WTC11 (cell line): ENCODE measurements at regions not wholly inside any gene's neighbourhood (a gene's known extent, or its start where the extent isn't known, plus 50 kb on each side); places are given as distances from the start of the nearest gene placed in this dataset.
"Not testable (repeated sequence)": the region's sequence is repeated elsewhere in the genome, so short reads cannot be mapped to it uniquely, and the experiment has no call there.

Experiments used
- ATAC-seq: fragments of 200-7000 bp; cut with Tn5 transposase; 2 replicates; pipeline ENCODE4 v1.10.0; 2021; ENCODE audit warnings: mild to moderate bottlenecking, moderate library complexity
- CTCF ChIA-PET: fragments of 300-600 bp; sonication (Branson Sonifier 250); formaldehyde crosslinking; loops from one replicate; lab custom pipeline; 2021; ENCODE audit warnings: antibody characterized with exemption; lab: Charles Lee
- POLR2A ChIA-PET: fragments of 350-600 bp; sonication (Branson Sonifier 250); formaldehyde crosslinking; loops from one replicate; lab custom pipeline; 2021; ENCODE audit warnings: antibody characterized with exemption; lab: Charles Lee
- DNase-seq: peaks from one replicate; pipeline ENCODE4 v3.0.0; 2021; ENCODE audit warnings: low spot score
- H3K27ac Mint-ChIP-seq: 2 replicates; pipeline ENCODE4 v1.8.0; 2021; ENCODE audit warnings: mixed read lengths
- H3K27me3 Mint-ChIP-seq: 2 replicates; pipeline ENCODE4 v1.8.0; 2021; ENCODE audit warnings: low read depth, mild to moderate bottlenecking, moderate library complexity, mixed read lengths
- H3K36me3 Mint-ChIP-seq: 2 replicates; pipeline ENCODE4 v1.8.0; 2021; ENCODE audit warnings: mixed read lengths
- H3K4me1 Mint-ChIP-seq: 2 replicates; pipeline ENCODE4 v1.8.0; 2022; ENCODE audit warnings: mixed read lengths
- H3K4me3 Mint-ChIP-seq: 2 replicates; pipeline ENCODE4 v1.8.0; 2021; ENCODE audit warnings: mild to moderate bottlenecking, moderate library complexity, mixed read lengths
- H3K9me3 Mint-ChIP-seq: 2 replicates; pipeline ENCODE4 v1.8.0; 2021; ENCODE audit warnings: mixed read lengths
- EMX1 ChIP-seq: fragments of 250-450 bp; sonication (Bioruptor Pico); IDR thresholded peaks from 2 replicates; pipeline ENCODE4 v1.8.0; 2021; ENCODE audit warnings: mild to moderate bottlenecking
- GTF2I ChIP-seq: fragments of 250-450 bp; sonication (Bioruptor Pico); conservative IDR thresholded peaks from 2 replicates; pipeline ENCODE4 v1.4.0; 2021; ENCODE audit warnings: mild to moderate bottlenecking
- HMGA2 ChIP-seq: fragments of 250-450 bp; sonication (Bioruptor Pico); IDR thresholded peaks from 2 replicates; pipeline ENCODE4 v1.4.0; 2021; ENCODE audit warnings: mild to moderate bottlenecking, moderate library complexity
- JAZF1 ChIP-seq: fragments of 250-450 bp; sonication (Bioruptor Pico); IDR thresholded peaks from 2 replicates; pipeline ENCODE4 v1.9.0; 2021; ENCODE audit warnings: moderate library complexity, mild to moderate bottlenecking, inconsistent platforms
- MXD4 ChIP-seq: fragments of 250-450 bp; sonication (Bioruptor Pico); IDR thresholded peaks from 2 replicates; pipeline ENCODE4 v1.8.0; 2021; ENCODE audit warnings: mild to moderate bottlenecking, moderate library complexity, borderline replicate concordance
- MYBL2 ChIP-seq: sonication (generic); formaldehyde crosslinking; IDR thresholded peaks from 2 replicates; pipeline ENCODE4 v1.8.1; 2023; ENCODE audit warnings: mild to moderate bottlenecking, moderate library complexity, missing genetic modification reagents
- NFYB ChIP-seq: sonication (generic); formaldehyde crosslinking; conservative IDR thresholded peaks from 2 replicates; pipeline ENCODE4 v1.8.0; 2022; ENCODE audit warnings: low read depth, missing genetic modification reagents
- NR1H2 ChIP-seq: sonication (generic); formaldehyde crosslinking; IDR thresholded peaks from 2 replicates; pipeline ENCODE4 v1.9.0; 2021; ENCODE audit warnings: mild to moderate bottlenecking, moderate library complexity, missing genetic modification reagents
- NR2C2 ChIP-seq: sonication (generic); formaldehyde crosslinking; IDR thresholded peaks from 2 replicates; pipeline ENCODE4 v1.8.0; 2022; ENCODE audit warnings: mild to moderate bottlenecking, missing genetic modification reagents
- RELA ChIP-seq: sonication (generic); formaldehyde crosslinking; IDR thresholded peaks from 2 replicates; pipeline ENCODE4 v1.8.1; 2022; ENCODE audit warnings: missing genetic modification reagents, mild to moderate bottlenecking, borderline replicate concordance
- TEAD4 ChIP-seq: sonication (generic); formaldehyde crosslinking; IDR thresholded peaks from 2 replicates; pipeline ENCODE4 v1.8.0; 2022; ENCODE audit warnings: mild to moderate bottlenecking, missing genetic modification reagents
- ZNF232 ChIP-seq: sonication (generic); formaldehyde crosslinking; IDR thresholded peaks from 2 replicates; pipeline ENCODE4 v1.8.0; 2022; ENCODE audit warnings: mild to moderate bottlenecking, missing genetic modification reagents
- TF ChIP-seq, protein P1 (sequence below): sonication (generic); formaldehyde crosslinking; IDR thresholded peaks from 2 replicates; pipeline ENCODE4 v1.8.1; 2023; ENCODE audit warnings: mild to moderate bottlenecking, missing genetic modification reagents, borderline replicate concordance
- TF ChIP-seq, protein P2 (sequence below): sonication (generic); formaldehyde crosslinking; IDR thresholded peaks from 2 replicates; pipeline ENCODE4 v1.8.0; 2023; ENCODE audit warnings: mild to moderate bottlenecking, missing genetic modification reagents
- TF ChIP-seq, protein P3 (sequence below): sonication (generic); formaldehyde crosslinking; conservative IDR thresholded peaks from 2 replicates; pipeline ENCODE4 v1.8.1; 2023; ENCODE audit warnings: mild to moderate bottlenecking, low read depth, missing genetic modification reagents, moderate library complexity
- TF ChIP-seq, protein P4 (sequence below): sonication (generic); formaldehyde crosslinking; IDR thresholded peaks from 2 replicates; pipeline ENCODE4 v1.8.0; 2022; ENCODE audit warnings: mild to moderate bottlenecking, missing genetic modification reagents
- TF ChIP-seq, protein P5 (sequence below): sonication (generic); formaldehyde crosslinking; IDR thresholded peaks from 2 replicates; pipeline ENCODE4 v1.8.1; 2022; ENCODE audit warnings: low read depth, missing genetic modification reagents, borderline replicate concordance

DNA sequence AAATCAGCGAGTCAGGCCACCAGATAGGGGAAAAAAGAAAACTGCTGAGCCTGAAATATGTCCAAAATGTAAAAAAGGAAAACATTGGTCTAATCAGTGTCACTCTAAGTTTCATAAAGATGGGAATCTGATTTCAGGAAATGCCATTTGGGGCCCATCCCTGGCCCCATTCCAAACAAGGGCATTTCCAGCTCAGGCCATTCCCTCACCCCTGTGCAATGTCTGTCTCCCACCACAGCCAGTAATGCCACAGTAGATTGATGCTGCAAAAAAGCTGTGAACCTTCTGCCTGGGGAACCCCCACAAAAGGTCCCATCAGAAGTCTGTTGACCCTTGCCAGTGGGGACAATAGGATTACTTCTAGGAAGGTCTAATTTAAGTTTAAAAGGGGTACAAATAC lies 199.6 kb downstream of the YTHDC2 start:
- CTCF ChIA-PET, result no interaction called here
- no peak overlapping the region for H3K27ac Mint-ChIP-seq

DNA sequence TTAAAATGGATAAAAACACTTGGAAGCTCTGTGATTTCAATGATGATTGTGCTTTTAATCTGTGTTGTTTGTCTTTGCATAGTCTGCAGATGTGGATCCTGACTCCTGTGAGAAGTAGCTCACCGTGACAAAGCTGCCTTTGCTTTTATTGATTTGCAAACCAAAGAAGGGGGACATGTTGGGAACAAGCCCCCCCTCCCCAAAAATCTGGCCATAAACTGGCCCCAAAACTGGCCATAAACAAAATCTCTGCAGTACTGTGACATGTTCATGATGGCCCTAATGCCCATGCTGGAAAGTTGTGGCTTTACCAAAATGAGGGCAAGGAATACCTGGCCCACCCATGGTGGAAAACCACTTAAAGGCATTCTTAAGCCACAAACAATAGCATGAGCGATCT lies 202.4 kb downstream of the YTHDC2 start:
- H3K4me3 Mint-ChIP-seq, CTCF ChIA-PET, H3K27me3 Mint-ChIP-seq, H3K4me1 Mint-ChIP-seq, DNase-seq, H3K27ac Mint-ChIP-seq, POLR2A ChIA-PET, ATAC-seq: not testable (repeated sequence)
- Mint-ChIP-seq H3K9me3 (peaks cover 70% of the 10 kb centered on the region), H3K36me3 (peaks cover 50% of the 10 kb centered on the region)

More for the DNA sequence above, 199.6 kb downstream of the YTHDC2 start:
- no peak overlapping the region for H3K4me3 Mint-ChIP-seq
- no peak for DNase-seq
- peaks cover 3% of the 10 kb centered on the region for H3K27me3 Mint-ChIP-seq
- TF ChIP-seq, protein P1, sequence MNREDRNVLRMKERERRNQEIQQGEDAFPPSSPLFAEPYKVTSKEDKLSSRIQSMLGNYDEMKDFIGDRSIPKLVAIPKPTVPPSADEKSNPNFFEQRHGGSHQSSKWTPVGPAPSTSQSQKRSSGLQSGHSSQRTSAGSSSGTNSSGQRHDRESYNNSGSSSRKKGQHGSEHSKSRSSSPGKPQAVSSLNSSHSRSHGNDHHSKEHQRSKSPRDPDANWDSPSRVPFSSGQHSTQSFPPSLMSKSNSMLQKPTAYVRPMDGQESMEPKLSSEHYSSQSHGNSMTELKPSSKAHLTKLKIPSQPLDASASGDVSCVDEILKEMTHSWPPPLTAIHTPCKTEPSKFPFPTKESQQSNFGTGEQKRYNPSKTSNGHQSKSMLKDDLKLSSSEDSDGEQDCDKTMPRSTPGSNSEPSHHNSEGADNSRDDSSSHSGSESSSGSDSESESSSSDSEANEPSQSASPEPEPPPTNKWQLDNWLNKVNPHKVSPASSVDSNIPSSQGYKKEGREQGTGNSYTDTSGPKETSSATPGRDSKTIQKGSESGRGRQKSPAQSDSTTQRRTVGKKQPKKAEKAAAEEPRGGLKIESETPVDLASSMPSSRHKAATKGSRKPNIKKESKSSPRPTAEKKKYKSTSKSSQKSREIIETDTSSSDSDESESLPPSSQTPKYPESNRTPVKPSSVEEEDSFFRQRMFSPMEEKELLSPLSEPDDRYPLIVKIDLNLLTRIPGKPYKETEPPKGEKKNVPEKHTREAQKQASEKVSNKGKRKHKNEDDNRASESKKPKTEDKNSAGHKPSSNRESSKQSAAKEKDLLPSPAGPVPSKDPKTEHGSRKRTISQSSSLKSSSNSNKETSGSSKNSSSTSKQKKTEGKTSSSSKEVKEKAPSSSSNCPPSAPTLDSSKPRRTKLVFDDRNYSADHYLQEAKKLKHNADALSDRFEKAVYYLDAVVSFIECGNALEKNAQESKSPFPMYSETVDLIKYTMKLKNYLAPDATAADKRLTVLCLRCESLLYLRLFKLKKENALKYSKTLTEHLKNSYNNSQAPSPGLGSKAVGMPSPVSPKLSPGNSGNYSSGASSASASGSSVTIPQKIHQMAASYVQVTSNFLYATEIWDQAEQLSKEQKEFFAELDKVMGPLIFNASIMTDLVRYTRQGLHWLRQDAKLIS (CRISPR knock-in tag), result no peak
- TF ChIP-seq, protein P2, sequence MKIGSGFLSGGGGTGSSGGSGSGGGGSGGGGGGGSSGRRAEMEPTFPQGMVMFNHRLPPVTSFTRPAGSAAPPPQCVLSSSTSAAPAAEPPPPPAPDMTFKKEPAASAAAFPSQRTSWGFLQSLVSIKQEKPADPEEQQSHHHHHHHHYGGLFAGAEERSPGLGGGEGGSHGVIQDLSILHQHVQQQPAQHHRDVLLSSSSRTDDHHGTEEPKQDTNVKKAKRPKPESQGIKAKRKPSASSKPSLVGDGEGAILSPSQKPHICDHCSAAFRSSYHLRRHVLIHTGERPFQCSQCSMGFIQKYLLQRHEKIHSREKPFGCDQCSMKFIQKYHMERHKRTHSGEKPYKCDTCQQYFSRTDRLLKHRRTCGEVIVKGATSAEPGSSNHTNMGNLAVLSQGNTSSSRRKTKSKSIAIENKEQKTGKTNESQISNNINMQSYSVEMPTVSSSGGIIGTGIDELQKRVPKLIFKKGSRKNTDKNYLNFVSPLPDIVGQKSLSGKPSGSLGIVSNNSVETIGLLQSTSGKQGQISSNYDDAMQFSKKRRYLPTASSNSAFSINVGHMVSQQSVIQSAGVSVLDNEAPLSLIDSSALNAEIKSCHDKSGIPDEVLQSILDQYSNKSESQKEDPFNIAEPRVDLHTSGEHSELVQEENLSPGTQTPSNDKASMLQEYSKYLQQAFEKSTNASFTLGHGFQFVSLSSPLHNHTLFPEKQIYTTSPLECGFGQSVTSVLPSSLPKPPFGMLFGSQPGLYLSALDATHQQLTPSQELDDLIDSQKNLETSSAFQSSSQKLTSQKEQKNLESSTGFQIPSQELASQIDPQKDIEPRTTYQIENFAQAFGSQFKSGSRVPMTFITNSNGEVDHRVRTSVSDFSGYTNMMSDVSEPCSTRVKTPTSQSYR (CRISPR knock-in tag), result no peak
- no peak for TF ChIP-seq MYBL2 (CRISPR knock-in tag)
- TF ChIP-seq, all 79 proteins: peak for 0
- ATAC-seq, result no peak
- POLR2A ChIA-PET, result no interaction called here
- Mint-ChIP-seq H3K9me3 (peaks cover 71% of the 10 kb centered on the region), H3K4me1 (no peaks in the 10 kb centered on the region), H3K36me3 (peaks cover 50% of the 10 kb centered on the region)

DNA sequence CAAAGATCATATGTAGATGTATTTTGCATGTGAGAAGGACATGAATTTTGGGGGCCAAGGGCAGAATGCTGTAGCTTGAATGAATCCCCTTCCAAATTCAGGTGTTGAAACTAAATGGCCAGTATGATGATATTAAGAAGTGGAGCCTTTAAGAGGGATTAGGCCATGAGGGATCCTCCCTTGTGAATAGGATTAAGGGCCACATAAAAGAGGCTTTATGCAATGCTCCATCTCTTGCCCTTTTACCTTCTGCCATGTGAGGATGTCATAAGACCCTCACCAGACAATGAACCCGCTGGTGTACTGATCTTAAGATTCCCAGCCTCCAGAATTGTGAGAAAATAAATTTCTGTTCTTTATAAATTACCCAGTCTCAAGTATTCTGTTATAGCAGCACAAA lies 206.1 kb downstream of the YTHDC2 start:
- ChIA-PET CTCF (interaction anchor here (0.9 kb wide), 1 partner anchor 107 kb away, joined by 4 read pairs; no protein-coding TSS in a partner anchor), POLR2A (no interaction called here)
- H3K27ac Mint-ChIP-seq, result no peak overlapping the region
- no peaks in the 10 kb centered on the region; the same call in 1 of the 2 replicates for H3K27me3 Mint-ChIP-seq
- peaks cover 30% of the 10 kb centered on the region for H3K36me3 Mint-ChIP-seq
- ATAC-seq (no peak), DNase-seq (no peak)
- no peak overlapping the region for H3K4me3 Mint-ChIP-seq
- H3K9me3 Mint-ChIP-seq, result peaks cover 52% of the 10 kb centered on the region
- H3K4me1 Mint-ChIP-seq, result no peaks in the 10 kb centered on the region
- TF ChIP-seq NFYB (CRISPR knock-in tag), result no peak
- TF ChIP-seq, protein P3, sequence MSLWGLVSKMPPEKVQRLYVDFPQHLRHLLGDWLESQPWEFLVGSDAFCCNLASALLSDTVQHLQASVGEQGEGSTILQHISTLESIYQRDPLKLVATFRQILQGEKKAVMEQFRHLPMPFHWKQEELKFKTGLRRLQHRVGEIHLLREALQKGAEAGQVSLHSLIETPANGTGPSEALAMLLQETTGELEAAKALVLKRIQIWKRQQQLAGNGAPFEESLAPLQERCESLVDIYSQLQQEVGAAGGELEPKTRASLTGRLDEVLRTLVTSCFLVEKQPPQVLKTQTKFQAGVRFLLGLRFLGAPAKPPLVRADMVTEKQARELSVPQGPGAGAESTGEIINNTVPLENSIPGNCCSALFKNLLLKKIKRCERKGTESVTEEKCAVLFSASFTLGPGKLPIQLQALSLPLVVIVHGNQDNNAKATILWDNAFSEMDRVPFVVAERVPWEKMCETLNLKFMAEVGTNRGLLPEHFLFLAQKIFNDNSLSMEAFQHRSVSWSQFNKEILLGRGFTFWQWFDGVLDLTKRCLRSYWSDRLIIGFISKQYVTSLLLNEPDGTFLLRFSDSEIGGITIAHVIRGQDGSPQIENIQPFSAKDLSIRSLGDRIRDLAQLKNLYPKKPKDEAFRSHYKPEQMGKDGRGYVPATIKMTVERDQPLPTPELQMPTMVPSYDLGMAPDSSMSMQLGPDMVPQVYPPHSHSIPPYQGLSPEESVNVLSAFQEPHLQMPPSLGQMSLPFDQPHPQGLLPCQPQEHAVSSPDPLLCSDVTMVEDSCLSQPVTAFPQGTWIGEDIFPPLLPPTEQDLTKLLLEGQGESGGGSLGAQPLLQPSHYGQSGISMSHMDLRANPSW (CRISPR knock-in tag), result no peak
- TF ChIP-seq, protein P4, sequence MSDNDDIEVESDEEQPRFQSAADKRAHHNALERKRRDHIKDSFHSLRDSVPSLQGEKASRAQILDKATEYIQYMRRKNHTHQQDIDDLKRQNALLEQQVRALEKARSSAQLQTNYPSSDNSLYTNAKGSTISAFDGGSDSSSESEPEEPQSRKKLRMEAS (CRISPR knock-in tag), result no peak
- TF ChIP-seq, protein P5, sequence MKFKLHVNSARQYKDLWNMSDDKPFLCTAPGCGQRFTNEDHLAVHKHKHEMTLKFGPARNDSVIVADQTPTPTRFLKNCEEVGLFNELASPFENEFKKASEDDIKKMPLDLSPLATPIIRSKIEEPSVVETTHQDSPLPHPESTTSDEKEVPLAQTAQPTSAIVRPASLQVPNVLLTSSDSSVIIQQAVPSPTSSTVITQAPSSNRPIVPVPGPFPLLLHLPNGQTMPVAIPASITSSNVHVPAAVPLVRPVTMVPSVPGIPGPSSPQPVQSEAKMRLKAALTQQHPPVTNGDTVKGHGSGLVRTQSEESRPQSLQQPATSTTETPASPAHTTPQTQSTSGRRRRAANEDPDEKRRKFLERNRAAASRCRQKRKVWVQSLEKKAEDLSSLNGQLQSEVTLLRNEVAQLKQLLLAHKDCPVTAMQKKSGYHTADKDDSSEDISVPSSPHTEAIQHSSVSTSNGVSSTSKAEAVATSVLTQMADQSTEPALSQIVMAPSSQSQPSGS, result no peak
- no peak for TF ChIP-seq TEAD4 (CRISPR knock-in tag)
- TF ChIP-seq MYBL2 (CRISPR knock-in tag), result no peak
- TF ChIP-seq JAZF1 (CRISPR knock-in tag), result no peak
- no peak for TF ChIP-seq NR2C2
- TF ChIP-seq HMGA2 (CRISPR knock-in tag), result no peak
- no peak for TF ChIP-seq GTF2I
- TF ChIP-seq RELA (CRISPR knock-in tag), result no peak
- TF ChIP-seq EMX1 (CRISPR knock-in tag), result no peak
- no peak for TF ChIP-seq ZNF232 (CRISPR knock-in tag)
- TF ChIP-seq NR1H2 (CRISPR knock-in tag), result no peak
- TF ChIP-seq MXD4 (CRISPR knock-in tag), result no peak
